HepG2 (cell line): ENCODE measurements at regions not wholly inside any gene's neighbourhood (a gene's known extent, or its start where the extent isn't known, plus 50 kb on each side); places are given as distances from the start of the nearest gene placed in this dataset.

Experiments
- ATAC-seq: fragments of 200-7000 bp; cut with Tn5 transposase; 3 replicates; pipeline ENCODE4 v1.9.1; 2020; ENCODE audit warnings: mild to moderate bottlenecking, moderate library complexity
- BruUV-seq: library from RNA; stranded (reverse); fragments of 400-500 nt; replicated peaks from 2 replicates; lab custom pipeline; 2021; lab: Mats Ljungman, UMichigan
- CTCF ChIA-PET: fragments of 300-600 bp; formaldehyde crosslinking; extraction: SDS; loops from one replicate; lab custom pipeline; 2021; ENCODE audit warnings: low total read pairs, inconsistent platforms, low intra/inter-chr PET ratio; lab: Yijun Ruan, JAX
- POLR2A ChIA-PET: fragments of 350-600 bp; sonication (Branson Sonifier 250); formaldehyde crosslinking; loops from one replicate; lab custom pipeline; 2020; ENCODE audit warnings: antibody characterized with exemption, inconsistent platforms; lab: Yijun Ruan, JAX
- DNase-seq: peaks from one replicate; pipeline ENCODE4 v3.0.0-alpha.2; 2015; ENCODE audit warnings: low spot score
- FAIRE-seq: peaks from 3 replicates; lab custom pipeline; 2011; peaks lifted over from hg19 to GRCh38; lab: Jason Lieb, UNC
- H2AFZ ChIP-seq: one replicate; pipeline ENCODE4 v1.6.1; 2011; ENCODE audit warnings: low read length, inconsistent platforms
- H3K27ac ChIP-seq: fragments of 300-600 bp; 3 replicates; pipeline ENCODE4 v1.8.0; 2011; ENCODE audit warnings: mixed run types, mild to moderate bottlenecking, mixed read lengths, low read length, inconsistent platforms; ENCODE audit not compliant: insufficient read depth; ENCODE audit errors: extremely low read length
- H3K27me3 ChIP-seq, 2 experiments: fragments of 200-600 bp in 1 of 2; 2 replicates in 1 of 2; 3 replicates in 1 of 2; pipeline versions ENCODE4 v1.6.0 to v1.8.0; 2011; ENCODE audit warnings: low read length in 2 of 2, mild to moderate bottlenecking in 2 of 2, moderate library complexity in 2 of 2, inconsistent platforms in 1 of 2; ENCODE audit not compliant: insufficient read depth in 2 of 2, control insufficient read depth in 1 of 2
- H3K36me3 ChIP-seq, 2 experiments: fragments of 200-600 bp in 1 of 2; replicated peaks in 1 of 2; 2 replicates in 1 of 2; 3 replicates in 1 of 2; pipeline versions ENCODE4 v1.5.1 to v1.8.0; 2011; ENCODE audit warnings: low read length in 2 of 2, inconsistent platforms in 1 of 2; ENCODE audit not compliant: insufficient read depth in 2 of 2, control insufficient read depth in 1 of 2
- H3K4me1 ChIP-seq: 2 replicates; pipeline ENCODE4 v1.5.1; 2012; ENCODE audit warnings: low read length, inconsistent platforms; ENCODE audit not compliant: insufficient read depth
- H3K4me2 ChIP-seq: 2 replicates; pipeline ENCODE4 v1.6.0; 2011; ENCODE audit warnings: low read depth, low read length, inconsistent platforms
- H3K4me3 ChIP-seq, 3 experiments: fragments of 200-600 bp in 1 of 3; sonication (generic), shearing (Covaris generic) in 1 of 3; replicated peaks in 1 of 3; 2 replicates each; pipeline ENCODE4 v1.5.1; 2011 to 2016; ENCODE audit warnings: low read length in 3 of 3, inconsistent platforms in 2 of 3, low read depth in 2 of 3, mild to moderate bottlenecking in 2 of 3, control low read depth in 1 of 3, mixed read lengths in 1 of 3; ENCODE audit not compliant: insufficient read depth in 1 of 3
- H3K79me2 ChIP-seq: one replicate; pipeline ENCODE4 v1.6.1; 2011; ENCODE audit warnings: low read length, inconsistent platforms; ENCODE audit not compliant: insufficient read depth
- H3K9ac ChIP-seq: 2 replicates; pipeline ENCODE4 v1.6.0; 2011; ENCODE audit warnings: mild to moderate bottlenecking, low read depth, low read length, inconsistent platforms; ENCODE audit not compliant: insufficient read depth
- H3K9me3 ChIP-seq: 2 replicates; pipeline ENCODE4 v1.5.1; 2012; ENCODE audit warnings: mild to moderate bottlenecking, low read length
- H4K20me1 ChIP-seq: 2 replicates; pipeline ENCODE4 v1.6.0; 2011; ENCODE audit warnings: inconsistent platforms, mild to moderate bottlenecking, low read length, moderate library complexity; ENCODE audit not compliant: insufficient read depth
- CBX5 ChIP-seq: sonication (generic); formaldehyde crosslinking; IDR thresholded peaks from 2 replicates; pipeline ENCODE4 v1.4.0; 2020; ENCODE audit warnings: missing genetic modification reagents, borderline replicate concordance
- DNMT3B ChIP-seq: conservative IDR thresholded peaks from 2 replicates; pipeline ENCODE4 v1.6.1; 2016; ENCODE audit warnings: missing biosample characterization, control low read depth
- MAZ ChIP-seq, 2 experiments: sonication (generic) in 1 of 2; formaldehyde crosslinking in 1 of 2; IDR thresholded peaks; 2 replicates each; pipeline versions ENCODE4 v1.5.0 to v1.6.1; 2012 to 2020; ENCODE audit warnings: low read depth in 2 of 2, mild to moderate bottlenecking in 2 of 2, borderline replicate concordance in 1 of 2, improper control_type of control experiment in 1 of 2, low read length in 1 of 2, missing genetic modification reagents in 1 of 2, moderate library complexity in 1 of 2
- MED1 ChIP-seq: sonication (generic); formaldehyde crosslinking; IDR thresholded peaks from 2 replicates; pipeline ENCODE4 v1.4.0; 2020; ENCODE audit warnings: missing genetic modification reagents
- MIXL1 ChIP-seq: IDR thresholded peaks from 2 replicates; pipeline ENCODE4 v1.6.1; 2016
- NFYC ChIP-seq: IDR thresholded peaks from 2 replicates; pipeline ENCODE4 v1.6.1; 2016; ENCODE audit warnings: missing genetic modification reagents, missing compliant biosample characterization
- SAP130 ChIP-seq: IDR thresholded peaks from 2 replicates; pipeline ENCODE4 v1.6.1; 2016; ENCODE audit warnings: low read depth
- SP5 ChIP-seq: IDR thresholded peaks from 2 replicates; pipeline ENCODE4 v1.6.1; 2016; ENCODE audit warnings: low read depth, borderline replicate concordance
- TAF1 ChIP-seq: sonication (generic); formaldehyde crosslinking; IDR thresholded peaks from 2 replicates; pipeline ENCODE4 v1.4.0; 2020; ENCODE audit warnings: missing genetic modification reagents
- TEAD3 ChIP-seq: optimal IDR thresholded peaks from 2 replicates; pipeline ENCODE3; 2016; ENCODE audit warnings: borderline replicate concordance
- TSC22D2 ChIP-seq: sonication (generic); formaldehyde crosslinking; IDR thresholded peaks from 2 replicates; pipeline ENCODE4 v1.5.1; 2020; ENCODE audit warnings: missing genetic modification reagents, mild to moderate bottlenecking, borderline replicate concordance
- ZKSCAN1 ChIP-seq: fragments of 150-350 bp; IDR thresholded peaks from 2 replicates; pipeline ENCODE4 v1.6.1; 2014; ENCODE audit warnings: low read length
- ZMYM4 ChIP-seq: sonication (generic); formaldehyde crosslinking; IDR thresholded peaks from 2 replicates; pipeline ENCODE4 v1.8.1; 2023; ENCODE audit warnings: mild to moderate bottlenecking, missing genetic modification reagents
- ZNF251 ChIP-seq: sonication (generic); formaldehyde crosslinking; IDR thresholded peaks from 2 replicates; pipeline ENCODE4 v1.9.0; 2021; ENCODE audit warnings: mild to moderate bottlenecking, missing genetic modification reagents
- ZNF317 ChIP-seq: sonication (generic); formaldehyde crosslinking; IDR thresholded peaks from 2 replicates; pipeline ENCODE4 v1.5.0; 2020; ENCODE audit warnings: mild to moderate bottlenecking, missing genetic modification reagents
- ZNF547 ChIP-seq: sonication (generic); formaldehyde crosslinking; IDR thresholded peaks from 2 replicates; pipeline ENCODE4 v1.5.1; 2020; ENCODE audit warnings: mild to moderate bottlenecking, missing genetic modification reagents
- ZNF7 ChIP-seq: IDR thresholded peaks from 2 replicates; pipeline ENCODE4 v1.6.1; 2016; ENCODE audit warnings: missing biosample characterization, missing genetic modification reagents
- ZNF773 ChIP-seq: sonication (generic); formaldehyde crosslinking; IDR thresholded peaks from 2 replicates; pipeline ENCODE4 v1.4.0; 2020; ENCODE audit warnings: missing genetic modification reagents, borderline replicate concordance
- WGBS: methylation state at CpG from one replicate; pipeline ENCODE4 v1.1.6; 2017; ENCODE audit warnings: low lambda C conversion rate; 5-methylcytosine and 5-hydroxymethylcytosine counted together
- in situ Hi-C: cut with HindIII; loops from 2 replicates; pipeline ENCODE4 v1.10.0; 2017; ENCODE audit warnings: low pct_unique_long_range_greater_than_20kb; ENCODE audit not compliant: extremely low pct_ligation_motif_present
- intact Hi-C: fragments of 100-400 bp; cut with micrococcal nuclease; formaldehyde crosslinking; loops from one replicate; pipeline ENCODE4 v1.10.0; 2022; ENCODE audit not compliant: unreplicated experiment
- TF ChIP-seq, protein P1 (sequence below): sonication (generic); formaldehyde crosslinking; IDR thresholded peaks from 2 replicates; pipeline ENCODE4 v1.8.0; 2022; ENCODE audit warnings: mild to moderate bottlenecking, missing genetic modification reagents, borderline replicate concordance

DNA sequence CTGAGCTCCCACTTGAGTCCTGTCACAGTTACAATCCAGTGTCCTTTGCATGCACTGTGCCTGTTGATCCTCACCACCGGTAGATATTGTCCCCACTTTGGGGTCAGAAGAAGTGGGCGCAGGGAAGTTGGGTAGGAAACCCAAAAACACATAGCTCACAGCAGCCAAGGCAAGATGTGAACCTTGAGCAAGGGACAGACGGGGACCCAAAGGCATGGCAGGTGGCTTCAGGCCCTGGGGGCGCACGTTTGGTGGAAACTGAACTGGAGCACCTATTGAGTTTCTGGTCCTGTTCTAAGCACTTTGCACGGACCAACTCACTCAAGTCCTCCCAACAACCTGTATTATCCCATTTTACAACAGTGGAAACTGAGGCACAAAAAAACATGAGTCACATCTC, 82.8 kb upstream of the ZNF716 start (continued):
- no peak for TF ChIP-seq ZMYM4 (CRISPR knock-in tag)
- no peak for TF ChIP-seq TSC22D2 (CRISPR knock-in tag)
- no peak for TF ChIP-seq DNMT3B (CRISPR knock-in tag)
- TF ChIP-seq SAP130: no peak
- TF ChIP-seq NFYC (CRISPR knock-in tag): no peak
- TF ChIP-seq MED1 (CRISPR knock-in tag): no peak
- no peak for TF ChIP-seq ZNF317
- TF ChIP-seq, all 625 proteins: peak for 0

DNA sequence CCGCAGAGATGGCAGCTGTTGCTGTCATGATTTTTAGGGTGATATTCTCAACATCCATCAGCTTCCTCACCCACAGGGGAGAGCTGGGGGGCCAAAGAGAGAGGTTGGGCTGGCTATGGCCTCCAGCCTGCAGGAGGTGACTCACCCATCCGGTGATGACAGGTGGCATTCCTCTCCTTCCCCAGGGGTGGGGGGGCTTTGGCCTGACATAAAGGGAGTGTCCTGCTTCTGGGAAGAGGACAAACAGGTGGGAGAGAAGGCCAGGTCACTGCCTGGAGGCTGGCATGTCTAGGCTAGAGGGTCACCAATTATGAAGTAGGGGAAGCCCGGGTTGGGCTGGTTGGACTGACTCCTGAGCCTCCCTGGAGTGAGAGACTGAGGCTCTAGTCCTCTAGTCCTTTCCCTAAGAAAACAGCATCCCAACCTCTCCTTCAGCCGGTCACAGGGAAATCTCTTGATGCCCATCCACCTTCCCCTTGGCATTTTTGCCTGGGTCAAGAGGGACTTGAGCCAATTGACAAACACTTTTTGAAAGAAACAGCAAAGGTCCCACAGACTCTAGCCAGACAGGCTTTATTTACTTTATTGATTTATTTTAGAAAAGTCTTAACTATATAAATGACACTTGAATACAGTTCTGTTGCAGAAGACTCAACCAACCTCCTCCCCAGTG, 79.8 kb upstream of the ZNF716 start:
- Histone ChIP-seq H3K4me2 (no peak overlapping the region), H3K4me3 (no peak overlapping the region), H3K4me1 (no peaks in the 10 kb centered on the region), H4K20me1 (no peaks in the 10 kb centered on the region), H3K36me3 (no peaks in the 10 kb centered on the region), H3K9ac (no peak overlapping the region), H3K27ac (no peak overlapping the region), H2AFZ (no peak overlapping the region), H3K9me3 (peaks cover 91% of the 10 kb centered on the region), H3K27me3 (no peaks in the 10 kb centered on the region), H3K79me2 (no peaks in the 10 kb centered on the region)
- DNase-seq (no peak), FAIRE-seq (no peak), ATAC-seq (no peak)
- POLR2A ChIA-PET: no interaction called here
- intact Hi-C loops: no loop called here
- CTCF ChIA-PET: no interaction called here
- in situ Hi-C loops: no loop called here
- no TSS peak for BruUV-seq
- 39% methylated on average over 3 of the region's 4 CpGs for WGBS
- no peak for TF ChIP-seq ZNF251 (CRISPR knock-in tag)
- TF ChIP-seq ZNF547 (CRISPR knock-in tag): no peak

DNA sequence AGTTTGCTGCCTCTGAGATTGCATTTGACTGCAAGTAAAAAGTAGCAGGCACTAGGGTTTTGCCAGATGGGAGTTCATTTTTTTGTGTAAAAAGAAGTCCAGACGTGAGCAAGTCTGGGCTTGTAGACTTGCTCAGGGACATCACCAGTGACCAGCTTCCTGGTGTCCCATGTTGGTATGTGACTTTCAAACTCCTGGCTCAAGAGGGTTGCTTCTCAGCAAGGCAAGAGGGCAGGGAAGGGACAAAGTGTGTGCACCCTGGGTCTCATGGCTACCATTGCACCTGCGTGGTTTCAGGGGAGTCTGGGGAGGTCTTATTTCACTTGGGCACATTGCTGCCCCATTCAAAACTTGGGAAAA, 79.3 kb upstream of the ZNF716 start:
- FAIRE-seq: no peak

More for the DNA sequence above, 79.3 kb upstream of the ZNF716 start:
- DNase-seq (no peak), ATAC-seq (no peak)
- H3K4me2 ChIP-seq: no peak overlapping the region
- in situ Hi-C loops (no loop called here), intact Hi-C loops (no loop called here)
- no peaks in the 10 kb centered on the region for H3K36me3 ChIP-seq
- H3K27me3 ChIP-seq: no peaks in the 10 kb centered on the region
- ChIA-PET POLR2A (no interaction called here), CTCF (no interaction called here)
- no TSS peak for BruUV-seq
- no peak overlapping the region for H3K9ac ChIP-seq
- no peak overlapping the region for H2AFZ ChIP-seq
- peaks cover 91% of the 10 kb centered on the region for H3K9me3 ChIP-seq
- H3K4me3 ChIP-seq: no peak overlapping the region
- no peaks in the 10 kb centered on the region for H3K79me2 ChIP-seq
- 10% methylated on average over 2 of the region's 2 CpGs for WGBS
- H3K4me1 ChIP-seq: no peaks in the 10 kb centered on the region
- H3K27ac ChIP-seq: no peak overlapping the region
- no peaks in the 10 kb centered on the region for H4K20me1 ChIP-seq
- no peak for TF ChIP-seq MIXL1 (CRISPR knock-in tag)
- no peak for TF ChIP-seq TEAD3 (CRISPR knock-in tag)
- TF ChIP-seq TAF1 (CRISPR knock-in tag): no peak
- TF ChIP-seq ZKSCAN1: no peak
- no peak for TF ChIP-seq CBX5 (CRISPR knock-in tag)
- TF ChIP-seq ZNF7 (CRISPR knock-in tag): no peak
- TF ChIP-seq SP5 (CRISPR knock-in tag): no peak
- TF ChIP-seq, protein P1, sequence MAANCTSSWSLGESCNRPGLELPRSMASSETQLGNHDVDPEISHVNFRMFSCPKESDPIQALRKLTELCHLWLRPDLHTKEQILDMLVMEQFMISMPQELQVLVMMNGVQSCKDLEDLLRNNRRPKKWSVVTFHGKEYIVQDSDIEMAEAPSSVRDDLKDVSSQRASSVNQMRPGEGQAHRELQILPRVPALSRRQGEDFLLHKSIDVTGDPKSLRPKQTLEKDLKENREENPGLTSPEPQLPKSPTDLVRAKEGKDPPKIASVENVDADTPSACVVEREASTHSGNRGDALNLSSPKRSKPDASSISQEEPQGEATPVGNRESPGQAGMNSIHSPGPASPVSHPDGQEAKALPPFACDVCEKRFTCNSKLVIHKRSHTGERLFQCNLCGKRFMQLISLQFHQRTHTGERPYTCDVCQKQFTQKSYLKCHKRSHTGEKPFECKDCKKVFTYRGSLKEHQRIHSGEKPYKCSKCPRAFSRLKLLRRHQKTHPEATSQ (CRISPR knock-in tag): no peak
- no peak for TF ChIP-seq ZNF773 (CRISPR knock-in tag)
- TF ChIP-seq MAZ (IDR thresholded peaks at IDR 0.05; ENCODE audit: borderline replicate concordance, low read depth, low read length): no peak
- no peak for TF ChIP-seq MAZ (CRISPR knock-in tag; IDR thresholded peaks at IDR 0.05; ENCODE audit: low read depth)
